GM23248 (cell line): ENCODE measurements at regions not wholly inside any gene's neighbourhood (a gene's known extent, or its start where the extent isn't known, plus 50 kb on each side); places are given as distances from the start of the nearest gene placed in this dataset.
A peak's percentile ranks its signal among the peaks of the same experiment; 100 is the strongest.

ENCODE experiments used
- DNase-seq: peaks from one replicate; pipeline ENCODE4 v3.0.0-alpha.2; 2015
- H2AFZ ChIP-seq: fragments of 200-600 bp; sonication (generic); 2 replicates; pipeline ENCODE4 v1.6.1; 2016; ENCODE audit warnings: antibody characterized with exemption
- H3F3A ChIP-seq: fragments of 200-600 bp; sonication (generic); 2 replicates; pipeline ENCODE4 v1.6.1; 2016; ENCODE audit warnings: mild to moderate bottlenecking, antibody characterized with exemption, mixed run types; ENCODE audit not compliant: insufficient read depth
- H3K27ac ChIP-seq: fragments of 200-600 bp; sonication (generic); 2 replicates; pipeline ENCODE4 v1.5.1; 2016; ENCODE audit warnings: mild to moderate bottlenecking
- H3K27me3 ChIP-seq: fragments of 200-600 bp; sonication (generic); replicated peaks from 2 replicates; pipeline ENCODE4 v1.6.1; 2016; ENCODE audit warnings: mild to moderate bottlenecking; ENCODE audit not compliant: insufficient read depth
- H3K36me3 ChIP-seq: fragments of 200-600 bp; sonication (generic); 2 replicates; pipeline ENCODE4 v1.6.1; 2016; ENCODE audit warnings: low read depth, mild to moderate bottlenecking
- H3K4me1 ChIP-seq: fragments of 200-600 bp; sonication (generic); 2 replicates; pipeline ENCODE4 v1.6.1; 2016; ENCODE audit warnings: mild to moderate bottlenecking; ENCODE audit not compliant: insufficient read depth
- H3K4me2 ChIP-seq: fragments of 200-600 bp; sonication (generic); one replicate; pipeline ENCODE4 v1.6.1; 2016; ENCODE audit warnings: mild to moderate bottlenecking; ENCODE audit not compliant: unreplicated experiment
- H3K4me3 ChIP-seq: fragments of 200-600 bp; sonication (generic); 2 replicates; pipeline ENCODE4 v1.5.1; 2016; ENCODE audit warnings: mild to moderate bottlenecking
- H3K79me2 ChIP-seq: fragments of 200-600 bp; sonication (generic); 2 replicates; pipeline ENCODE4 v1.6.1; 2016; ENCODE audit warnings: mild to moderate bottlenecking; ENCODE audit not compliant: insufficient read depth
- H3K9ac ChIP-seq: fragments of 200-600 bp; sonication (generic); 2 replicates; pipeline ENCODE4 v1.6.1; 2016; ENCODE audit warnings: mild to moderate bottlenecking
- H3K9me2 ChIP-seq: fragments of 200-600 bp; sonication (generic); 2 replicates; pipeline ENCODE4 v1.6.1; 2016; ENCODE audit warnings: mixed run types, mild to moderate bottlenecking, moderate library complexity; ENCODE audit not compliant: insufficient read depth
- H3K9me3 ChIP-seq: fragments of 200-600 bp; sonication (generic); one replicate; pipeline ENCODE4 v1.6.1; 2017; ENCODE audit warnings: low read depth
- H4K20me1 ChIP-seq: fragments of 200-600 bp; sonication (generic); 2 replicates; pipeline ENCODE4 v1.6.0; 2016; ENCODE audit not compliant: insufficient read depth
- EZH2 ChIP-seq: fragments of 200-600 bp; sonication (generic); IDR thresholded peaks from 2 replicates; pipeline ENCODE4 v1.6.1; 2018; ENCODE audit warnings: antibody characterized with exemption, mild to moderate bottlenecking; ENCODE audit not compliant: insufficient read depth, poor library complexity, severe bottlenecking
- EZH2phosphoT487 ChIP-seq: fragments of 200-600 bp; sonication (generic); IDR thresholded peaks from 2 replicates; pipeline ENCODE4 v1.6.1; 2018; ENCODE audit warnings: antibody characterized with exemption, moderate library complexity, mild to moderate bottlenecking, low read depth; ENCODE audit not compliant: insufficient read depth
- WGBS, 2 experiments: methylation state at CpG; one replicate each; pipeline ENCODE4 v1.1.6; 2015 to 2017; ENCODE audit warnings: low lambda C conversion rate in 2 of 2, low coverage in 1 of 2; ENCODE audit errors: missing lambda C conversion rate in 2 of 2; 5-methylcytosine and 5-hydroxymethylcytosine counted together
- in situ Hi-C: fragments of 300-500 bp; cut with MboI; formaldehyde crosslinking; loops from 2 replicates; pipeline ENCODE4 v1.15.0; 2020

- Histone ChIP-seq H4K20me1 (no peaks in the 10 kb centered on the region), H3K9me3 (no peaks in the 10 kb centered on the region), H3K4me3 (no peak overlapping the region), H3K9ac (no peak overlapping the region), H3K36me3 (no peaks in the 10 kb centered on the region), H3K9me2 (no peaks in the 10 kb centered on the region; the same call in 1 of the 2 replicates), H3F3A (no peaks in the 10 kb centered on the region), H3K27me3 (0 out of 2 replicates have a peak, but pooled peaks cover 9% of the 10 kb centered on the region), H3K79me2 (no peaks in the 10 kb centered on the region), H3K4me1 (no peaks in the 10 kb centered on the region), H3K27ac (no peak overlapping the region), H2AFZ (no peak overlapping the region), H3K4me2 (no peak overlapping the region)
- TF ChIP-seq EZH2 (no peak), EZH2phosphoT487 (no peak)
- in situ Hi-C loops = no loop called here
- 3 to 8% methylated on average over 3 of the region's 3 CpGs for WGBS, 2 experiments
- peak; percentile 33 for DNase-seq
These were observed 160.5 kb downstream of the ZNF518B start for GRCh38 chr4:10296730-10297129.

GRCh38 chr4:10295301-10295700, 161.9 kb downstream of the ZNF518B start:
- Histone ChIP-seq H4K20me1 (no peaks in the 10 kb centered on the region), H3K27ac (no peak overlapping the region), H3K36me3 (no peaks in the 10 kb centered on the region), H3K4me2 (no peak overlapping the region), H3K9me2 (no peaks in the 10 kb centered on the region; the same call in 1 of the 2 replicates), H3K9ac (no peak overlapping the region), H3K27me3 (0 out of 2 replicates have a peak, but pooled peaks cover 9% of the 10 kb centered on the region), H3F3A (no peaks in the 10 kb centered on the region), H3K4me3 (no peak overlapping the region), H2AFZ (no peak overlapping the region), H3K4me1 (no peaks in the 10 kb centered on the region), H3K9me3 (no peaks in the 10 kb centered on the region), H3K79me2 (no peaks in the 10 kb centered on the region)
- WGBS, 2 experiments = 52 to 63% methylated on average over 3 of the region's 3 CpGs
- no peak for TF ChIP-seq EZH2
- no peak for TF ChIP-seq EZH2phosphoT487
- in situ Hi-C loops = no loop called here
- no peak for DNase-seq

GRCh38 chr4:10289538-10289906, 167.7 kb downstream of the ZNF518B start:
- H3K79me2 ChIP-seq = no peaks in the 10 kb centered on the region
- no peak overlapping the region for H3K4me2 ChIP-seq

GRCh38 chr4:10288830-10289537, 168.2 kb downstream of the ZNF518B start:
- H3K9ac ChIP-seq = no peak overlapping the region
- no peaks in the 10 kb centered on the region for H3K9me2 ChIP-seq
- H3K9me3 ChIP-seq = no peaks in the 10 kb centered on the region
- no peaks in the 10 kb centered on the region for H3F3A ChIP-seq
- no peak overlapping the region for H3K4me2 ChIP-seq
- H4K20me1 ChIP-seq = no peaks in the 10 kb centered on the region
- 32 to 42% methylated on average over 4 of the region's 4 CpGs for WGBS, 2 experiments
- H3K79me2 ChIP-seq = no peaks in the 10 kb centered on the region
- no peak overlapping the region for H2AFZ ChIP-seq
- H3K36me3 ChIP-seq = no peaks in the 10 kb centered on the region
- DNase-seq = no peak
- in situ Hi-C loops = no loop called here
- no peak overlapping the region for H3K27ac ChIP-seq
- TF ChIP-seq EZH2 (no peak), EZH2phosphoT487 (no peak)
- H3K27me3 ChIP-seq = no peaks in the 10 kb centered on the region
- H3K4me1 ChIP-seq = no peaks in the 10 kb centered on the region
- no peak overlapping the region for H3K4me3 ChIP-seq

More at GRCh38 chr4:10289538-10289906, 167.7 kb downstream of the ZNF518B start:
- H4K20me1 ChIP-seq = no peaks in the 10 kb centered on the region
- H3K27ac ChIP-seq = no peak overlapping the region
- no peak overlapping the region for H3K9ac ChIP-seq
- H3F3A ChIP-seq = no peaks in the 10 kb centered on the region
- H2AFZ ChIP-seq = no peak overlapping the region
- H3K27me3 ChIP-seq = 0 out of 2 replicates have a peak, but pooled peaks cover under 1% of the 10 kb centered on the region
- 23 to 24% methylated on average over 2 of the region's 2 CpGs for WGBS, 2 experiments
- TF ChIP-seq EZH2phosphoT487 (no peak), EZH2 (no peak)
- no peaks in the 10 kb centered on the region; the same call in 1 of the 2 replicates for H3K9me2 ChIP-seq
- in situ Hi-C loops = no loop called here
- DNase-seq = no peak
- no peaks in the 10 kb centered on the region for H3K9me3 ChIP-seq
- H3K36me3 ChIP-seq = no peaks in the 10 kb centered on the region
- H3K4me3 ChIP-seq = no peak overlapping the region
- H3K4me1 ChIP-seq = no peaks in the 10 kb centered on the region
